Prostate gland (tissue), 2 donors: ENCODE measurements at regions not wholly inside any gene's neighbourhood (a gene's known extent, or its start where the extent isn't known, plus 50 kb on each side); places are given as distances from the start of the nearest gene placed in this dataset.

Experiments
- CTCF ChIP-seq, 4 experiments: fragments of 200-600 bp in 2 of 4; fragments of 450-650 bp in 2 of 4; sonication (generic) in 2 of 4; IDR thresholded peaks; 1 replicate in 3 of 4; 2 replicates in 1 of 4; pipeline ENCODE4 v1.5.1; 2016 to 2019; ENCODE audit warnings: antibody characterized with exemption in 4 of 4, mild to moderate bottlenecking in 2 of 4, moderate library complexity in 2 of 4
- POLR2A ChIP-seq: fragments of 450-650 bp; IDR thresholded peaks from one replicate; pipeline ENCODE4 v1.6.1; 2016; ENCODE audit warnings: antibody characterized with exemption, mild to moderate bottlenecking

GRCh38 chr9:88643931-88644330 is 109.0 kb downstream of the NXNL2 start:
- TF ChIP-seq POLR2A (no peak), CTCF (IDR thresholded peaks at IDR 0.05) (no peak)
